PFSK-1 (cell line): ENCODE measurements at regions not wholly inside any gene's neighbourhood (a gene's known extent, or its start where the extent isn't known, plus 50 kb on each side); places are given as distances from the start of the nearest gene placed in this dataset.

Source experiments
- FOXP2 ChIP-seq: optimal IDR thresholded peaks from 2 replicates; pipeline ENCODE3; 2011; ENCODE audit warnings: borderline replicate concordance, control low read depth, inconsistent platforms; ENCODE audit not compliant: insufficient read depth; ENCODE audit errors: extremely low read length, extremely low read depth
- POLR2AphosphoS5 ChIP-seq: IDR thresholded peaks from 2 replicates; pipeline ENCODE4 v1.6.1; 2012; ENCODE audit warnings: low read depth, mild to moderate bottlenecking, control low read depth, low read length, moderate library complexity
- REST ChIP-seq, 2 experiments: IDR thresholded peaks; 2 replicates each; pipeline versions ENCODE4 v1.6.1 to v1.8.0; 2011 to 2012; ENCODE audit warnings: low read depth in 2 of 2, low read length in 2 of 2, control low read depth in 1 of 2, inconsistent platforms in 1 of 2, mild to moderate bottlenecking in 1 of 2, moderate library complexity in 1 of 2; ENCODE audit not compliant: insufficient read depth in 1 of 2
- SIN3A ChIP-seq: IDR thresholded peaks from 2 replicates; pipeline ENCODE4 v1.6.1; 2012; ENCODE audit warnings: mild to moderate bottlenecking, low read length, moderate library complexity, borderline replicate concordance; ENCODE audit not compliant: insufficient read depth
- TAF1 ChIP-seq: IDR thresholded peaks from 2 replicates; pipeline ENCODE4 v1.6.1; 2012; ENCODE audit warnings: low read length, control low read depth, borderline replicate concordance; ENCODE audit not compliant: insufficient read depth

- no peak for TF ChIP-seq POLR2AphosphoS5
- TF ChIP-seq FOXP2: no peak
- TF ChIP-seq TAF1: no peak
- TF ChIP-seq SIN3A: no peak
- TF ChIP-seq REST (IDR thresholded peaks at IDR 0.05; ENCODE audit: insufficient read depth in 1 of 2, low read depth in 2 of 2, low read length in 2 of 2): no peak
Observed at GRCh38 chr2:83887757-83888156, 571.3 kb downstream of the SUCLG1 start.

- TF ChIP-seq POLR2AphosphoS5 (no peak), SIN3A (no peak), TAF1 (no peak), REST (IDR thresholded peaks at IDR 0.05; ENCODE audit: insufficient read depth in 1 of 2, low read depth in 2 of 2, low read length in 2 of 2) (no peak)
Observed at GRCh38 chr2:83879127-83879526, 580.0 kb downstream of the SUCLG1 start.

- TF ChIP-seq FOXP2 (no peak), TAF1 (no peak), SIN3A (no peak), REST (IDR thresholded peaks at IDR 0.05; ENCODE audit: insufficient read depth in 1 of 2, low read depth in 2 of 2, low read length in 2 of 2) (no peak), POLR2AphosphoS5 (no peak)
Observed at GRCh38 chr2:83874712-83875430, 584.2 kb downstream of the SUCLG1 start.

GRCh38 chr2:83874066-83874465 is 585.0 kb downstream of the SUCLG1 start:
- TF ChIP-seq TAF1: no peak
- no peak for TF ChIP-seq REST (IDR thresholded peaks at IDR 0.05; ENCODE audit: insufficient read depth in 1 of 2, low read depth in 2 of 2, low read length in 2 of 2)
- TF ChIP-seq SIN3A: no peak
- no peak for TF ChIP-seq POLR2AphosphoS5
- no peak for TF ChIP-seq FOXP2

- TF ChIP-seq TAF1: no peak
- TF ChIP-seq REST (IDR thresholded peaks at IDR 0.05; ENCODE audit: insufficient read depth in 1 of 2, low read depth in 2 of 2, low read length in 2 of 2): no peak
- no peak for TF ChIP-seq POLR2AphosphoS5
- TF ChIP-seq FOXP2: no peak
- no peak for TF ChIP-seq SIN3A
Observed at GRCh38 chr2:83873110-83873509, 586.0 kb downstream of the SUCLG1 start.
